UCSD-AML1 (cell line): ENCODE measurements at regions not wholly inside any gene's neighbourhood (a gene's known extent, or its start where the extent isn't known, plus 50 kb on each side); places are given as distances from the start of the nearest gene placed in this dataset.

Experiments used
- DNase-seq: peaks from one replicate; lab custom pipeline; 2025; ENCODE audit not compliant: unreplicated experiment; lab: John Stamatoyannopoulos, UW

DNA sequence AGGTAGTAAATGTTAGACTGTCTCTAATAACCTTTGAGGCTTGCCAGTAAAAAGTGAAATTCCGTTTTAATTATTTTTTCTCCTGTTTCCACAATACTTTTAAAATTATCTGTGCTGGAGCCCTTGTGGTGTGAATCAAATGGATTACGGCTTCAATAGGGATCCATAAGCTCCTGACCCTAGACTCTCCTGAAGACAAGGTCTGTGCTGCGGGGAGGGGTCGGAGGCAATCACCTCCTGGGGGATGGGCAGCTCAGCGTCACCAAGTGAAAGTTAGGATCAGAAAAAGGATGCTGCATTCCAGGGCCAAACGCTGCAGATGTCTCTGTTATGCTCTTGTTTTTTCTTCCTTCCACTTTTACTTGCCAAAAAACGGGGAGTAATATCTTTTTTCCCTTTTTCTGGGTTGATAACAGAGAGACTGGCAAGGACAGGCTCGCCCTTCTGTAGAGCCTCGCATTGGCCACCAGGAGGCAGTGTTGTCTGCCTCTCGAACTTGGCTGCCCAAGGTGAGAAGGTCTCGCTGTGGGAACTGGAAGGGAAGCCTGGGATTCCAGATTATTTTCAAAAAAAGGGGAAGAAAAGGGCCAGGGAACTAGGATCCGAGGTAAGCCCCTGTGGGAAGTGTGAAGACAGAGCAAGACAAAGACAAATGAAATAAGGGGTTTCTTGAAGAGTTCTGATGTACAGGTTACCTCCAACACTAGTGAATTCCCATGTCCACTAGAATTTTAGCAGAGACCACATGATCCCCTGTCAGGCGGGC, 621.9 kb downstream of the ACTR3B start:
- DNase-seq = peak; percentile 8

DNA sequence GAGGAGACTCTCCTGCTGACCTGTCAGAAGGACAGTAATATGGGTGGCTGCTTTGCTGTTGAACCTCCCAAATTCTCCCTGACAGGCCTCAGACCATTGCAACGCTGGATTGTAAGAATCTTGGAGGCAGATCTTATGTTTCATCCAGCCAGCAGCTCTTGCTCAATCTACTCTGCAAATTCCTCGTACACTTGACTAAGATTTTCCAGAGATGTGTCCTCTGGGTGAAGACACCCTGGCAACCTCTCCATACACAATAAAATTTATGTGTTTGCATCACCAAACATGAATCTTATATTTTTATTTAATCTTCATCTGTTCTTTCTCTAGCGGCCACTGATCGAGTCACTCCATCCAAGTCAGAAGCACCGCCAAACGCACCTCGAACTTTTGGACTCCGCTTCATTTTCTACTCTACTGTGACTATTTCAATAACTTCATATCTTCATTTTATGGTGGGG, 623.1 kb downstream of the ACTR3B start:
- DNase-seq = no peak

DNA sequence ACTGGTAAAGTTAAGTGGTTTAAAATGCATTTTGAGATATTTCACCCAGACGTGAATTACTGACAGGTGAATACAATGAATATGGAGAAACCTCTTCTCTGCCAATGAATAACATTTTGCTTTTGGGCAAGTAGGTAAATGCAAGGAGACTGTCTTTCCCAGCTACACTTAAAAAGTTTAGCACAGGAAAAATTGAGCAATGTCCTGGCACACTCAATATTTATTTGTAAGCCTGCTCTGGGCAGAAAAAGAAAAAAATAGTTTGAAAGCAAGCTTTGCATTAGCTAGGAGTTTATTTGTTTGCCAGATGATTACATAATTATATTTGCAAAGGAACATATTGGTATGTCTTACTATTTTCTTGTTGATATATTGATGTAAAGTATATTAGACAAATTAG, 624.2 kb downstream of the ACTR3B start:
- DNase-seq = no peak

DNA sequence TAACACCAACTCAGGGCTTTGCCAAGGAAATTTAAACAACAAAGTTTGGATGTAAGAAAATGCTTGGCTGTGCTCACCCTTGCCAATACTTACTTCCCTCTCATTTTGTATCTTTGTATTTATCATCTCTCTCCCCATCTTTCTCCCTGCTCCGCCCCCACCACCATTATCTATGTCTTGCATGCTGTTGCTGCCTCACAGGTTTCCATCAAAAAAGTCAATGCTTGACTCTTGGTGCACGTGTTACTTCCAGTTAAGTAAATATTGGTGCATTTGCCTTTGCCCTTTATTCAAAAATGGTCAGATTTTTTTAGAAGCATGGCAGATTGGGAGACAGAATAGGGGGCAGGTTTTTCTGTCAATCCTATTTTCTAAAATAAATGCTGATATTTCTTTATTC, 626.0 kb downstream of the ACTR3B start:
- no peak for DNase-seq

DNA sequence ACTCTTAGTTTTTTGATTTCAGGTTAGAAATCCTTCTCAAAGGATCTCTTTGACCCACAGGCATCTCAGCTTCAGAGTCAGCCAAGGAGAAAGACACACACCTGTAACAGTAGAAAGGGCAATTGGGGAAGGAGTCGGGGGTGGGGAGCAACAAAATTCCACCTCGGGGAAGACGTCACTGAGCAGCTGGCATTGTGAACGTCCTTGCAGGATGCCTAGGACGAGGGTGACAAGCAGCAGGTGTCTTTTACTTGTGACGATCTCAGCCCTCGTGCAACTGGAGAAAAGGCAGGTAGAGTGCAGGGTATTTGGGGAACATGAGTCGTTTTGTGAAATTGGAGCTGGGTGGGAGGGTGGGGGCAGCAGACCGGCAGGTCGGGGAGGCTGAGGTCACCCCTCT, 627.0 kb downstream of the ACTR3B start:
- no peak for DNase-seq

DNA sequence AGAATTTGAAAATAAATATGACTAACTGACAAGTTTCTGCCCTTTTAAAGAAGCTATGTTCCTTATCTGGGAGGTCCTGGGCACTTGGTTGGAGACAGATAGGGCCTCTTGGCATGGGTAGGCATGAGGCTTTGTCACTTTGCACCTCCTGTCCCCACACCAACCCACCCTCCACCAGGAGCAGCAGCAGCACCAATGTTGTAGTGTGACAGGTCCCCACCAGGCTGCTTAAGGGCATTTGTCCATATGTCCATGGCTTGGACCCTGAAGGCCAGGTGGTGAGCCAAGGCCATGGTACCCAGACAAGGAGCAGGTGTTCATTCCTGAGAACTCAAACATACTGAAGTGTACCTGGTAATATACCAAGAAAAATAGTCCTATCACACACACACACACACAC, 629.1 kb downstream of the ACTR3B start:
- DNase-seq = no peak

DNA sequence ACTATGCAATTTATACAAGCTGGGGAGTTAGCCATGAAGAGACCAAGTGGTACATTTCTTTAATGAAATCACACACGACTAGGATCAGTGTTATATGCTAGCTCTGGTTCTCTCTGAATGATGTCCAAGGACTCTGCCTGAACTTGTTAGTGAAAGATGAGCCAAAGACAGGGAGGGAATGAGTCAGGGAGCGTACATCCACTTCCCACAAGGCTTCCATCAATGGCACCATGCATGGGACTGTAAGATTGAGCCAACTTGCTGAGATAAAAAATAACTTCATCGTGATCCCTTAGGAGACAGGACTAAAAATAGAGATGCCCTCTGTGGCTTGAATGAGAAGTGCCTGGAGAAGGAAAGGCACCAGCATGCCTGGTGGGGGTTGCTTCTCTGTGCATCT, 629.7 kb downstream of the ACTR3B start:
- no peak for DNase-seq

DNA sequence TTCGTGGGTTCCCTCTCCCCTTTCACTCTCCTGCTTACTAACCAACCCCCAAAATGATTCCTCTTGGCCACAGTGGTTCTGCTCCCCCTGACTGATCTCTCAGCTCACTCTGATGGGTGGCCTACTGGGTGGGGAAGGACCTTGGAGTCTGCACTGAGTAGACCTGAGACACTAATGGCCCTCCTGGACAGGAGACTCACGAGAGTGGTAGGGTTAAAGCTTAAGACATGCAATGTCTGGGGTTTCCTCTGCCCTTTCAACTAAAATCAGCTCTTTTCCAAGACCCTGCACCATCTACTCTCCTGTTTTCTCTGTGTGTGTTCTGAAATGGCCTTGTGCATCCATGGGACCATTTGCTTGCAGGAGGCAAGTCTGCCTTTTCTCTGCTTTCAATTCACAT, 631.4 kb downstream of the ACTR3B start:
- DNase-seq = no peak

DNA sequence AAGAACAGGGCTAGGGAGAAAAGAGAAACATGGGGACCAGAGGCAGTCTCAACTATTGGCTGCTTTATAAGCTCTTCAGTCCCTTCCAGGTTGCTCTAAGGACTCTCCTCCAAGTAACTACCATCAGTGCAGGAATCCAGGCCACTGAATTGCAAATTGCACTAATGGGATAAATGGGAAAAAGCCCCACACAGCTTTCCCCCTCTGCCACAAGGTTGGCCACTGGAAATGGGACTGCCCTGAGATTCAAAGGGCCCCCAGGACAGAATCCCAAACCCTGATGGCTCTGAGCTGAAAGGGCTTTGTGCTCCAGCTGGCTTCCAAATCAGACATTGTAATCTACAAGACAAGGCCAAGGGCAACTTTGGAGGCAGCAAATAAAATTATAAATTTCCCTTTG, 633.2 kb downstream of the ACTR3B start:
- DNase-seq = no peak

DNA sequence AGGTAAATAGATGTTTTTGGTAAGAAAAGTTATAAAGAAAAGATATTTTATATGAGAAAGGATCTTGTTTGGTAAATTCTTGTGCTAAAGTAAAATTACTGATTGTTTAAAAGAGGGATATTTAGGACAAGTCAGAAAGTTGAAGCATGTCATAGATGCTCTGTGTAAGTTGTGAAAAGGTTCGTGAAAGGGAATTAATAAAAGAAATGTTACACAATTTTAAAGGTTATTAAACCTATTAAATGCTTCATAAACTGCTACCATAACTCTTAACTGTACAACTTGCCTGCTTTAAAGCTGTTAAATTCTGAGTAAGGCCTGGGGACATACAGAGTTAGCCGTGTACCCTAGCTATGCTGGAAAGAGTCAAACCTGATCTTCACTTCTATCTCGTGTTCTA, 634.1 kb downstream of the ACTR3B start:
- no peak for DNase-seq

DNA sequence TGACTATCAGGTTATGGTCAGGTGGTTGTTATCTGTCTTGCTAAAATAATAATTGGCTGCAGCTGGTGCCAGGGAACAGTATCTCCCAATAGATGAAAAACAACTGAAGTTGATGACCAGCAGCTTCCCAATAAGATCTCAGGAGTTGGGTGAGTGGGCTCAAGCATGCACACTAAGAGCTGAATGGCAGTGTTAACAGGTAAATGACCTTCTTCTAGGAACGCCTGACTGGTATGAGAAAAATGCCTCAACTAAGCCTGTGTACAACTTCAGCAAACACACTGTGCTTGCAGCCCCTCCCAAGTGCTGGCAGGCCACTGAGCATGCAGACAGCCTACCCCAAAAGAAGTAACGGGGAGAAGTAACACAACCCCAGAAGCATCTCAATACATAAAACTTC, 636.9 kb downstream of the ACTR3B start:
- DNase-seq = no peak

DNA sequence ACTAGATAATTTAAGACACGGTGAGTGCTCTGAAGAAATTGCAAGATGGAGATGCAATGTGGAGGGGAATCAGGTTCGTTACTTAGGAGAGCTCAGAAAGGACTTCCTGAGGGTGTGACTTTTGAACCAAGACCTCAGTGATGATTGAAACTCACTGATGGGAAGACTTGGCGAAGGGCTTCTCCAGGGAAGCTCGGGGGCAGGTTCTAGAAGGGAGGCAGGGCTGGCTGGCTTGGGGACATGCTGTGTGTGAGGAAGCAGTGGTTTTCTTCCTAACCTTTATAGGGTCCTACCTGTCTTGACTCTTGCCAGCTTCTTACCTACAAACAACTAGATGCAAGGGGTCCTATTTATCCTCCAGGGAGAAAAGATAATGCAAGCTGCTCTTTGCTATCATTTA, 637.9 kb downstream of the ACTR3B start:
- no peak for DNase-seq

DNA sequence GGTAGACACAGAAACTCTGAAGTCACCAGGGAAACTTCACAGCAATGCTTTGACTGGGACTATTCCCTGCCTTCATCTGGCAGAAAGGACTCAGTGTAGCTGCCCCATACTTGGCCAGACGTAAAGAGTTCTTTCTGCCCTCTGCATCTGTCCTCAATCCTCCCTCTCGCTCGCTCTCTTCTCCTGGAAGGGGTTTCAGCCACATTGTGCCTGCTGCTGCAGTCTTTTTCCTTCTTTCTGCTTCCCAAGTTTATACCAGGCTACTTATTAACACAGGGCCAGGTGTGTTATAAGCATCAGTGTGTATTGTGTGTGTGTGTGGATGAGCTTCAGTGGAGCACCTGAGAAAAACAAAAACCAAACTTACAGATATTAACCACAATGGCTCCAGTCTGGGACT, 638.4 kb downstream of the ACTR3B start:
- no peak for DNase-seq

DNA sequence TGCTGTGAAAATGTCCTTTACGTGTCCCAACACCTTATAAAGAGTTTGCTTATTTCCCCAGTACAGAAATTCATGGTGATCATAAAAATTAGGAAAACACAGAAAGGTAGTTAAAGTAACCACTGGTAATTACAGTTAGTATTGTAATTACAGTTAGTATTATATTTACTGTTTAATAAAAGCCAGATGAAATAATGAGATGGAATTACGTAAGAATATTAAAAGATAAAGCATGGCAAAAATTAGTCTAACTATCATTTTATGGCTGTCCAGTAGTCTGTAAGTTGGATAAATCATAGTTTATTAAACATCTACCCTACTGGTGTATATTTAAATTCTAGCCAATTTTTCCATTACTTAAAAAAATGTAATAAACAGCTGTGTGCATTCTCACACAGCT, 638.8 kb downstream of the ACTR3B start:
- DNase-seq = no peak

DNA sequence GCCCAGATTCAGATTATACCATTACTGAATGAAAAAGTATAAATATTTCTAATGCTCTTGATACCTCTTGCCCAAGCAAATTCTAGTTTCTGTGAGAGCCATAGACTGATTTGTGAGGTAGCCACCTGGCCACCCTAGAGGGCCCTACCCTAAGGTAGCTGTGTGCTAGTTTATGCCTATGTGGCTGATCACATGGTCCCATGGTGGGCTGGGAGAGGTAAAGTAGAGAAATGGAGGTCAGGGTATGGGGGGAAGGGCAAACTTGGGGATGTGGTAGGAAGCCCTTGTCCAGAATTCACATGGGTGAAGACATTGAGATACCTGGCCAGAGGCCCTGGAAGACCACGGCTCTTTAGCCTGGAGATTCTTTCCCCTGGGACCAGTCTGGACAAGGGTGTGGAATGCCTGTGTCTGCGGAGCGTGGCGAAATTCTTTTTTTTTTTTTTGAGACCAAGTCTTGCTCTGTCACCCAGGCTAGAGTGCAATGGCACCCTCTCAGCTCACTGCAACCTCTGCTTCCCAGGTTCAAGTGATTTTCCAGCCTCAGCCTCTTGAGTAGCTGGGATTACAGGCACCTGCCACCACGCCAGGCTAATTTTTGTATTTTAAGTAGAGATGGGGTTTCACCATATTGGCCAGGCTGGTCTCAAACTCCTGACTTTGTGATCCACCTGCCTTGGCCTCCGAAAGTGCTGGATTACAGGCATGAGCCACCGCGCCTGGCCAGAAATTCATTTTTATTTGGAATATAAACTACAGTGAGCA, 639.4 kb downstream of the ACTR3B start:
- no peak for DNase-seq

DNA sequence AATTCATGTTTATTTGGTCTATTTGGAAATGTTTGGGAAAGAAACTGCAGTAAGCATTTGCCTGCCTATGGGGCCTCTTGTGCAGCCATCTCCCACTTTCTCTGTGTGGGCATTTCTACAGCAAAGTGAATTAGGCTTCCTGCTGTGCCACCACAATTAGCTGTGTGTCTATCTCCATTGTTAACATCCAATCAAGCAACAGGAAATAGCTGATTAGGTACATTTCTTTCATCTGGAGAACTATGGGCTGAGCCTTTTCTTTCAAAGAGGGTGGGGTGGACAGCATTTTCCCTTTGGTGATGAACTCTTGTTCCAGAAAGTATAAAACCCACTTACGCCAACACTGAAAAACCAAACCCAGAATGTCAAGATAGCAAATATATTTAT, 640.0 kb downstream of the ACTR3B start:
- DNase-seq = no peak

DNA sequence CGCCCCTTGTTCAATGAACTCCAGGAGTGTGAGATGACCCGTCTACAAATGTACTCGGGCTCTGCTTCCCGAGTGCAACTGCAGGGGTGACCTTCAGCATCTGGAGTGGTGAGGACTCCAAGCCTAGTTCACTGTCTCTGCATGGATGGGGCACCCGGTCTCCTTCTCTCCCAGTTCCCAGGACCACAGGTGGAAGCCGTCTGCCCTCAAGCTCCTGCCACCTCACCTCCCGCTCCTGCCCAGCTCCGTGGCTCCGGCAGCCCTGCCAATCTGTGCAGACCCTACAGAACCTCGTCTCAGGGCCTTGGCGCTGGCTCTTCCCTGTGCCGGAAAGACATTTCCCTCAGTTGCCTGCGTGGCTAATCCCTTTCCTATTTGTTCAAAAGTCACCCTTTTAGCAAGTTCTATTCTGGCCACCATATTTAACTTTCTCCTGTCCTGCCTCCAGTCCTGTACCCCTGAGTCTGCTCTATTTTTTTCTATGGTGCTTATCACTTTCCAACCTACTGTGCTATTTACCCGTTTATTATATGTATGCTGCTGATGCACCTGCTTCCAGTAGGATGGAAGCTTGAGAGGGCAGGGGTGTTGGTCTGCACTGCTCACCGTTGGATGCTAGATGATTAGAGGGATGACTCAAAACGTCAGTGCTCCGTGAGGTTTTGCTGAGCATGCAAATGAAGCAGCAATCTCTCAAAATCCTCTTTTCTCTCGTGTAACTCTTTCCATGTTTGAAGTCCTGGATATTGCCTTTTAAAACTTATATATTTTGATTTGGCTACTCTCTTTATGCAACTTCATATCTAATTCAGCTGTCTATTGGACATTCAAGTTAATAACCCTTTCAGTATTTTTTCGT, 641.4 kb downstream of the ACTR3B start:
- no peak for DNase-seq

DNA sequence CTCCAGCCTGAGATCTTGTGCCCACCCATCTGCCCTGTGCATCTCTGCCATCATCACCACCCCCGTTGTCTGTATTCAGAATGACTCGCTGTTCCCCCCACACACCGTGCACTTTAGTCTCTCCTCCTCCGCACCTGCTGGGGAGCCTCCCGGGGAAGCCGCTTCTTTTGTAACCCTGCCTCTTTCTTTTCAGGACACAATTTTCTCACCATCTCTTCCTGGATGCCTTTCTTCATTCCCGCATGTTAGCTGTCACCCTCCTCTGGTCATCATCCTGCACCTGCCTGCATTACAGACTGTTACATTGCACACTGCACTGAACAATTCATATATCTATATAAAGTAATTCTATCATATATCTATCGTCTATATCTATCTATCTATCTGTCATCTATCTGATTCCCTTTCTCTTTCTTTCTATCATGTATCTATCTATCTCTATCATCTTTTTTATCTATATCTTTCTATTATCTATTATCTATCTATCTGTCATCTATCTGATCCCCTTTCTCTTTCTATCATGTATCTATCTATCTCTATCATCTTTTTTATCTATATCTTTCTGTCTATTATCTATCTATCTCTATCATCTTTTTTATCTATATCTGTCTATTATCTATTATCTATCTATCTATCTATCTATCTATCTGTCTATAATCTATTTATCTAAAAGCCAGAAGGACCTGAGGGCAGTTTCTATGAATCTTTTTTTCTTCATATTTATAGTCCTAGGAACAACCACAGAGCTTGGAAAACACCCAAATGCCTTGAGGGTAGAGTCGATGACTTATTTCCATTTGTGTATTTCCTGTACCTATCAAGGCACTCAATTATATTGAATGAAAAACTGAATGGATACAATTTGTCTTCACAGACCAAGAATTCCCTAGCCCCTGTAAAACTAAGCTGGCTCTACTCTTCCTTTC, 642.5 kb downstream of the ACTR3B start:
- DNase-seq = no peak

DNA sequence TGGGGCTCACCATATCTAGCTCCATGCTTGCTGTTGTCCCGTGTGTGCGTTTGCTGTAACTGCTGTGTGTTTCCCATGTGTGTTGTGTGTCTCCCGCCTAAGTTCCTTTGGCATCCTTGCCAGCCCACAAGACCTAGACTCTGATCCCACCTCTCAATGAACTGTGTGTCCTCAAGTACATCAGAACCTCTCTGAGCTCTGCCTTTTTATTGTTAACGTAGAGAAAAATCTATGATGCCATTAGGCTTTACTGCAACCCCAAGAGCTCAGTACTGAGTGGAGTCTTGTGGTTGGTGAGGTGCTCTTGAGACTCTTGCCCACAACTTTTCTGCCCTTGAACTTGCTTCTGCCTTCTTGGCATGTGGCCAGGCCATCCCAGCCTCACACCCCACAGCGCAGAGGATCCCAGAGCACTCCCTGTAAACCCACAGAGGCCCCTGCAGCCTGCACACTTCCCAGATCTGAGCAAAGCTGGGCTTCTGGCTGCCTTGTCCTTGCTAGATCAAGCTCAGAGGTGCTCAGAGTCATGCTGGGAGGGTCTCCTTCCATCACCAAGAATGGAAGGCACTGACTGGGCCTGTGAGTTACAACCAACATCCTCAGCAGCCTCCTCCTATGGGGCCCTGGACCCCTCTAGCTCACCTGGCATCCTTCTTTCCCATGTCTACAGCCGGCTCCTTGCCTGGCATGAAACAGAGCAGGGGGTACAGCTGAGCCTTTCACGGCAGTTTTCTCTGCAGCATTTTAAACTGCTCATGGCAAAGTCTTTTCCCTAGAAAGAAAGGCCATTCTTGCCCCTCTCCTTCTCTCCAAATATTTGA, 643.4 kb downstream of the ACTR3B start:
- no peak for DNase-seq

DNA sequence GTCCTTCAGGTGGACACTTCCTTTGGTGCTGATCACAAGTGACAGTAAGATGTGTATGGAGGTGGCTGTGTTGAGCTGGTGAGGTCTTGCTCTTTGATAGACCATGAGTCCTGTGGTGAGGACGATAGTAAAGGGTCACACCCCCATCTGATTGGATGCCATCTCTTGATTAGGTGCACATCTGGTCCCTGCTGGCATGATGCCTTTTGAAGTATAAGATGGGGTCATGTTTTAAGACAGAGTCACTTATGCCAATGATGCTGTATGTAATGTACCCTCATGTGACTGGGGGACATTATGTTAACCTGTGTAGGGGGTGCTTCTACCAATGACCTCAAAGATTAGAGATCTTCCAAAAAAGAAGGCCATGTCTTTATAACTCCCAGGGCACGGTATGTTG, 644.6 kb downstream of the ACTR3B start:
- DNase-seq = no peak
